Testis (tissue), 2 donors: ENCODE measurements at regions not wholly inside any gene's neighbourhood (a gene's known extent, or its start where the extent isn't known, plus 50 kb on each side); places are given as distances from the start of the nearest gene placed in this dataset.
"Not testable (repeated sequence)": the region's sequence is repeated elsewhere in the genome, so short reads cannot be mapped to it uniquely, and the experiment has no call there.

Experiments used
- DNase-seq: peaks from one replicate; pipeline ENCODE4 v3.0.0-alpha.2; 2019
- H3K27ac ChIP-seq, 2 donors: fragments of 200-600 bp; sonication (generic); one replicate each; pipeline ENCODE4 v1.5.1; 2019
- H3K27me3 ChIP-seq: fragments of 200-600 bp; sonication (generic); one replicate; pipeline ENCODE4 v1.5.1; 2019
- H3K36me3 ChIP-seq: fragments of 200-600 bp; sonication (generic); one replicate; pipeline ENCODE4 v1.5.1; 2017; ENCODE audit warnings: low read depth; ENCODE audit errors: missing control alignments
- H3K4me1 ChIP-seq: fragments of 200-600 bp; sonication (generic); one replicate; pipeline ENCODE4 v1.5.1; 2019
- H3K4me3 ChIP-seq, 2 donors: fragments of 200-600 bp; sonication (generic); one replicate each; pipeline ENCODE4 v1.5.1; 2017 to 2019
- H3K9me3 ChIP-seq: fragments of 200-600 bp; sonication (generic); one replicate; pipeline ENCODE4 v1.5.1; 2017
- CTCF ChIP-seq, 3 experiments: fragments of 450-650 bp in 2 of 3; fragments of 200-600 bp in 1 of 3; sonication (generic) in 1 of 3; IDR thresholded peaks; one replicate each; pipeline ENCODE4 v1.5.1; 2016 to 2019; ENCODE audit warnings: antibody characterized with exemption in 3 of 3, mild to moderate bottlenecking in 2 of 3, moderate library complexity in 1 of 3
- POLR2A ChIP-seq: fragments of 450-650 bp; IDR thresholded peaks from one replicate; pipeline ENCODE4 v1.6.1; 2017; ENCODE audit warnings: antibody characterized with exemption, mild to moderate bottlenecking, moderate library complexity
- WGBS, 2 donors: methylation state at CpG; one replicate each; pipeline ENCODE4 v1.1.5; 2018; 5-methylcytosine and 5-hydroxymethylcytosine counted together
- intact Hi-C: fragments of 100-400 bp; cut with DNase I; formaldehyde crosslinking; loops from one replicate; pipeline ENCODE4 v1.15.1; 2023; ENCODE audit warnings: low total_unique reads

DNA sequence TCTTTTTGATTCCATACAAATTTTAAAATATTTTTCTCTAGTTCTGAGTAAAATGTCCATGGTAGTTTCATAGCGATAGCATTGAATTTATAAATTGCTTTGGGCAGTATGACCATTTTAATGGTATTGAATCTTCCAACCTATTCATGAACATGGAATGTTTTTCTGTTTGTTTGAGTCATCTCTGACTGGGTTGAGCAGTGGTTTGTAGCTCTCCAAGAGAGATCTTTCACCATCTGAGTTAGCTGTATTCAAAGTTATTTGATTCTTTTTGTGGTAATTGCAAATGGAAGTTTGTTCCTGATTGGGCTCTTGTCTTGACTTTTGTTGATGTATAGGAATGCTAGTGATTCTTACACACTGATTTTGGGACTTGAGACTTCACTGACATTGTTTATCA, 136.3 kb upstream of the HSFY2 start:
- intact Hi-C loops, result no loop called here
- Histone ChIP-seq H3K36me3 (no peaks in the 10 kb centered on the region), H3K27ac (no peak overlapping the region), H3K4me1 (no peaks in the 10 kb centered on the region), H3K4me3 (no peak overlapping the region), H3K9me3 (no peaks in the 10 kb centered on the region), H3K27me3 (no peaks in the 10 kb centered on the region)
- 93 to 95% methylated on average over 1 of the region's 1 CpG for WGBS, 2 donors
- TF ChIP-seq CTCF (IDR thresholded peaks at IDR 0.05) (no peak), POLR2A (no peak)
- DNase-seq, result no peak

DNA sequence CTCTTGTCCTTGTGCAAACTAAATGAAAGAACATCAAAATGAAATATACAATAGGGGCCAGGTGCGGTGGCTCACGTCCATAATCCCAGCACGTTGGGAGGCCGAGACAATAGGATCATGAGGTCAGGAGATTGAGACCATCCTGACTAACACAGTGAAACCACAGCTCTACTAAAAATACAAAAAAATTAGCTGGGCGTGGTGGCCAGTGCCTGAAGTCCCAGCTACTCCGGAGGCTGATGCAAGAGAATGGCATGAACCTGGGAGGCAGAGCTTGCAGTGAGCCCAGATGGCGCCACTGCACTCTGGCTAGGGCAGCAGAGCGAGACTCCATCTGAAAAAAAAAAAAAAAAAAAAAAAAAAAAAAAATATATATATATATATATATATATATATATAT, 132.7 kb upstream of the HSFY2 start:
- H3K4me3 ChIP-seq, H3K27me3 ChIP-seq, H3K27ac ChIP-seq, H3K9me3 ChIP-seq, H3K36me3 ChIP-seq, intact Hi-C loops, H3K4me1 ChIP-seq, DNase-seq: not testable (repeated sequence)
- WGBS, 2 donors, result 63 to 73% methylated on average over 5 of the region's 8 CpGs

DNA sequence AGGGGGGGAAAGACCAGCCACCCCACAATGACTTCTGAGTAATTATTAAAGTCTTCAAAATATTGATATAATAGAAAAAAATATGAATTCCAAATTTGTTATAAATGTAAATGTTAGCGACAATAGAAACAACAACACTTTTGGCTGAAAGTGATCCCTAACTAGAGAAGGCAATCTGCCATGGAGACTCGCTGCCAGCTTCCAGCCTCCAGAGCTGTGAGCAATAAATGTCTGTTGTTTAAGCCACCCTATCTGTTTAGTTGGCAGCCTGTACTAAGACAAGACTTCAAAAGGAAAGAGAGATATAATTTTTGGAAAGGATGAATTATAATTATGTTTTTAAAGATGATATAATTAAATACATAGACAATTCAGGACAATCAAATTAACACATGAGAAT, 130.8 kb upstream of the HSFY2 start:
- no peaks in the 10 kb centered on the region for H3K9me3 ChIP-seq
- H3K27me3 ChIP-seq, result no peaks in the 10 kb centered on the region
- intact Hi-C loops, result no loop called here
- no peaks in the 10 kb centered on the region for H3K36me3 ChIP-seq
- no peak overlapping the region for H3K27ac ChIP-seq
- no peaks in the 10 kb centered on the region for H3K4me1 ChIP-seq
- peak; percentile 22 for DNase-seq
- TF ChIP-seq CTCF (IDR thresholded peaks at IDR 0.05) (no peak), POLR2A (no peak)
- no peak overlapping the region for H3K4me3 ChIP-seq
- 35 to 46% methylated on average over 2 of the region's 2 CpGs for WGBS, 2 donors

- no peak overlapping the region for H3K27ac ChIP-seq
- 76 to 77% methylated on average over 4 of the region's 4 CpGs for WGBS, 2 donors
- DNase-seq, result no peak
- no peaks in the 10 kb centered on the region for H3K27me3 ChIP-seq
- intact Hi-C loops, result no loop called here
- H3K36me3 ChIP-seq, result no peaks in the 10 kb centered on the region
- H3K4me3 ChIP-seq, result no peak overlapping the region
- no peaks in the 10 kb centered on the region for H3K4me1 ChIP-seq
- H3K9me3 ChIP-seq, result no peaks in the 10 kb centered on the region
- TF ChIP-seq POLR2A (no peak), CTCF (IDR thresholded peaks at IDR 0.05) (no peak)
These were observed 118.5 kb upstream of the HSFY2 start for GRCh38 chrY:18891994-18892393.

DNA sequence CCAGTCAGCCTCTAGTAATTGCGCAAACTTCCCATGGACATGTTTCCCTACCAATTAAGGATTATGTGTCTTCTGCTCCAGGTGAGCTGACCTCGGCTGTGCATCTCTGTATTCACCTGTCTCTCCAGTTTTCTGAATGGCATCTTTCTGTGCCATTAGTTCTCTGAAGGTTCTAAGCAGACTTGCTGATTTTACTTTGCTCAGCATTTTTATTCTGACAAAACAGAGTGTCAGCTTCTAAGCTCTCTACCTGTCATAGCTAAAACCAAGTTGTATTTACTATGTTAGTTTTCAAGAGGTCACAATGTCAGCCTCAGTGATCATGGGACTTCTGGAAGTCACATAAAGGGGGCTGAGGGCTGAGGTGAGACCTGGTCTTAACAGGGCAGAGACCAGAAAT, 116.0 kb upstream of the HSFY2 start:
- no peak for DNase-seq
- intact Hi-C loops, result no loop called here
- Histone ChIP-seq H3K4me1 (no peaks in the 10 kb centered on the region), H3K27me3 (no peaks in the 10 kb centered on the region), H3K27ac (no peak overlapping the region), H3K9me3 (no peaks in the 10 kb centered on the region), H3K4me3 (no peak overlapping the region), H3K36me3 (no peaks in the 10 kb centered on the region)
- 100% methylated on average over 2 of the region's 2 CpGs for WGBS, 2 donors
- TF ChIP-seq POLR2A, result no peak
- no peak for TF ChIP-seq CTCF (IDR thresholded peaks at IDR 0.05)
